NOMO-1 (cell line): ENCODE measurements at regions not wholly inside any gene's neighbourhood (a gene's known extent, or its start where the extent isn't known, plus 50 kb on each side); places are given as distances from the start of the nearest gene placed in this dataset.
A peak's percentile ranks its signal among the peaks of the same experiment; 100 is the strongest.

Experiments
- DNase-seq, 2 experiments: peaks; one replicate each; lab custom pipeline; 2025; ENCODE audit not compliant: unreplicated experiment in 2 of 2; lab: John Stamatoyannopoulos, UW

GRCh38 chr3:188085584-188086560 is 68.1 kb upstream of the LPP start:
- no peak for DNase-seq

GRCh38 chr3:188088948-188089685 is 64.8 kb upstream of the LPP start:
- DNase-seq = no peak

- no peak for DNase-seq
These were observed 63.2 kb upstream of the LPP start for GRCh38 chr3:188090620-188091309.

GRCh38 chr3:188091746-188092145 is 62.2 kb upstream of the LPP start:
- no peak for DNase-seq

GRCh38 chr3:188092648-188093047 is 61.3 kb upstream of the LPP start:
- DNase-seq = no peak

GRCh38 chr3:188095431-188095830 is 58.5 kb upstream of the LPP start:
- DNase-seq = no peak

GRCh38 chr3:188097791-188098190 is 56.2 kb upstream of the LPP start:
- peak; percentile 81 to 95 for DNase-seq

- no peak for DNase-seq
These were observed 54.0 kb upstream of the LPP start for GRCh38 chr3:188099907-188100306.

GRCh38 chr3:188102861-188103547 is 51.0 kb upstream of the LPP start:
- DNase-seq = no peak

- no peak for DNase-seq
These were observed 49.9 kb upstream of the LPP start for GRCh38 chr3:188104050-188104449.
